GM18517 (cell line): ENCODE measurements at regions not wholly inside any gene's neighbourhood (a gene's known extent, or its start where the extent isn't known, plus 50 kb on each side); places are given as distances from the start of the nearest gene placed in this dataset.
"Not testable (repeated sequence)": the region's sequence is repeated elsewhere in the genome, so short reads cannot be mapped to it uniquely, and the experiment has no call there.

ENCODE experiments used
- ATAC-seq: cut with Tn5 transposase; IDR thresholded peaks from one replicate; pipeline ENCODE4 v1.9.1; 2021; ENCODE audit warnings: mild to moderate bottlenecking, moderate library complexity; ENCODE audit not compliant: unreplicated experiment

DNA sequence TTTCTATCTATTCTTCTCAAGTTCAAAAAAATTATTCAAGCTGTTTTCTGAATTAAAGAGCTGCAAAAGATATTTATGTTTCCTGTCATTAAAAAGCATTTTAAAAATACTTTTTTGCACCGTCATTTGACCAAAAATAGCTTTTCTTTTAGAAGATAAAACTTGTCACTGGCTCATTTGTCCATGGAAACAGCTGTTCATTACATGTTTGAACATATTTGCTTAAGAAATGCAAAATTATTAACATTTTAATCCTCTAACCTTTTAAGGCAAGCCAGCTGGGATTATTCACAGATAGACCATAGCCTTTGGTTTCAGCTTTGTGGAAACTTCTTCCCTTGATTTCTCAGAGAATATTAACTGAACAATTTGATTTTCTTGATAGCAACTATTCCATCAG is 393.9 kb downstream of the TUSC1 start:
- ATAC-seq: no peak

DNA sequence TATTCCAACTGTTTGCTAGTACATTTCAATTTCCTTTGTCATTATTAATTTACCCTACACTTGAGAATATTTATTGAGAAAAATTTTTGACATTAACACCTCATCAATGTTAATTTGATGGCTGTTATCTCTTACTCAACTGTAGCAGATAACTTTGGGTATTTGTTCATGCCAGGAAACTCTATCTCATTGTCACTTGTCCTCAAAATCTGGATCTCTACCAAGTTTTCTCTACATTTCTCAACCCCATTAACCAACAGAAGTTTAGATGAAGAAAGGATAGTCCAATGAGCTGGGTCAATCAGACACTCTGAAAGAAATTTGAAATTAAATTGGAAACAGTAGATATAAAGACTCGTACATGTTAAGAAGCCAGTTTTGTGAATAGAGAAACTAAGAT is 395.3 kb downstream of the TUSC1 start:
- no peak for ATAC-seq

DNA sequence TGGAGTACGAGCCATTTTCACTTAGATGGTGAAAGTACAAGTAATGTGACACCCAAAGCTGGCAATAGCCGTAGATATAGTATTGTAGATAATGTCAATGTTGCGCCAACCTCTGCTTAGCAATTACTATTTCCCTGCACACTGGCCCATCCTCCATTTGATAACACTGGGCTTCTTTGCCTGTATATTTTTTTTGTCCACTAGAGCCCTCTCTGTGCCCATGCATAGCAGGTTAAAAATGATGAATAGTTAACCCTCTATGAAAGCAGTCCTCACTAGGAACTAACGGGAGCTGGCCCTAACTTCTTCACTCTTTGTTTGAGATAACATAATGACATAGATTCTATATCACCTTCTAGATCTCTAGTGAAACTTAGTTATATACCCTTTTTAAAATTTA is 416.8 kb downstream of the TUSC1 start:
- no peak for ATAC-seq

DNA sequence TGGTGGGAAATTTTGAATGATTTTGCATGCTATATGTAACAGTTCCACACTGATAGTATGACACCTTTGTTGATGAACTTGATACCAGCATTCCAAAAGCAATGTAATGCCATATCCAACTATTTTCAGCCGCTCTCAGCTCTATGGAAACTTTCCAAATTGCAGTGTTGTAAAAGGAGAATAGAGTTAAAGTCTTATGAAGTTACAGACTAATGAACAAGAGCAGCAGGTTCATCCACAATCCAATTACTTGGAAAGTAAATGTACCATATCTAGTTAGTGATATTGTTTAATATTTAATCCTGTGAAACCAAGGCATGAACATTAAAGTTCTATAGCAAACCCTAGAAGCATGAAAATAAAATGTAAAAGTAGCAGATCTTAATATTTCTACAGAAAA is 418.2 kb downstream of the TUSC1 start:
- no peak for ATAC-seq

DNA sequence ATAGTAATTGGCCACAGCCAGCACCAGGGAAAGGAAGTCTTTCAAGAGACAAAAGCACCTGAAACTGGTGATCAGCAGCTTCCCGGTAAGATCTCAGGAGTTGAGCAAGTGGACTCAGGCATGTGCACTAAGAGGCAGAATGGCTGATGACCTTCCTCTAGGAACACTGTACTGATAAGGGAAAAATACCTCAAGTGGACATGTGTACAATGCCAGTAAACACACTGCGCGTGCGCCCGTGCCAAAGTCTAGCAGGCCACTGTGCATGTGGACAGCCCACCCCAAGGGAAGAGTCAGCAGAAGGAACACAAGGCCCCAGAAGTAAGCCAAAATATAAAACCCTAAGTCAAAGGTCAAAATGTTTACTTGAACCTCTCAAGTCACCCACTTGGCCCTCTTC is 423.0 kb downstream of the TUSC1 start:
- no peak for ATAC-seq

DNA sequence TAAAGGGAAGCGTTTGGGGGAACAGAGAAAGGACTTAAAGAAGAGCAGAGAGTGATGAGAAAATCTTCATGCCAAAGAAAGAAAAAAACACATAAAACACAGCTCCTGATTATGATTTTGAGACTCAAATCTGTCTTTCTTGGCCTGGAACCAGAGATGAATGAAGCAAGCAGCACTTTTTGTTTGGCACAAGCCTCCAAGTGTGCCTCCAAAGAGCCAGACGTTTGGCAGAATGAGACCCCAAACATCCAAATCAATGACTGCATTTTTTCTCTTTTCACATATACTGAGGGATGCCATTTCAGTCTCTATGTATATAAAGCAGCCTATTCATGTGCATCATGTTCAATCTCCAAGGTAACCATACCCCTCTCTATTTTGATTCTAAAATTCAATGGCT is 424.2 kb downstream of the TUSC1 start:
- ATAC-seq: no peak

DNA sequence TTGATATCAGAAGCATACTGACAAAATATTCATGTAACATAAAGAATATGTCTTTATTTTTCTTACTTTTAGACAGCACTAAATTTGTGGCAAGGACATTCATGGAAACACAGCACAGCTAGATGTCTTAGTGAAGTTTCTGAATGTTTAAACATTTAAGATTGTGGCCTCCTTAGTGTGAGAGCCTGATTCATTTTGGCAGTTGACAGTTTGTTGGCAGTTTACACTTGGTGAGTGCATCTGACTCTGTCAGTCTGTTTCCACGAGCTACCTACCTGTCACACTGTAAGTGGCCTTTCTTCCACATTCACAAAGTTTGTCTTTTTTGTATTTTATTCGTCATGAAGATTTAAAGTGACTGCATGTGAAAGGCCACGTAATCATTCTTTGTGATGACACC is 436.8 kb downstream of the TUSC1 start:
- no peak for ATAC-seq

DNA sequence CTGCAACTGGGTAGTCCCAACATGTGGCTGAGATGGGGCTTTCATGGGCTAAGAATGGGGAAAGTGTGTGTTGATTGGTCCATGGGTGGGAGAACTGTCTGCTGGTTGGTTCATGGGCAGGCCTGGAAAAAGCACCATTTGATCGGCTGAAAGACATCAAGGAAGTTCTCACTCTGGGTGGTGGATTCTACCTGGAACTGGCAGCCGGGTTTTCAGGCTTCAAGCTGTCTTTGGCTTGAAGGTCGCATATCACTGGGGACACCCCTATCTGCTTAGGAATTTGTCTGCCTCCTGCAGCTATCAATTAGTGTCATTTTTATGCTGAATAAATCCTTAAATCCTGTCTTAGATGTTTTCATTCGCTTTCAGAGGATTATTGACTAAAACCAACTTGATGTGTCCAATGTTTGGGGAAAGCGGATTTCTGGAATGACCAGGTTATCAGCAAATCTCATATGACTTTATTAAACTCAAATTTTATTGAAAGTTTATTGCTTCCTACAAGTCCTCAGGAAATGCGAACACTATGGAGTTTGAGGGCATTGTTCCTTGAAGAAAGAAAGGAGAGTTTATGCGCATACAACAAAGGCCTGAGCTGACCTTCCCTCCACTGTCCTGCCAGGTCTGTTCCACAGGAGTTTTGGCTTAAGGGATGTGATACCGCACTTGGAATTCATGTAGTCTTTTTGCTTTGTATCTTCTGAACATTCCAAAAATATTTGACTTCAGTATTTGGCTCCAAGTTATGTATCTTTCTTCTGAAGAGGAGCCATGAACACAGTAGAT is 451.1 kb downstream of the TUSC1 start:
- ATAC-seq: no peak

DNA sequence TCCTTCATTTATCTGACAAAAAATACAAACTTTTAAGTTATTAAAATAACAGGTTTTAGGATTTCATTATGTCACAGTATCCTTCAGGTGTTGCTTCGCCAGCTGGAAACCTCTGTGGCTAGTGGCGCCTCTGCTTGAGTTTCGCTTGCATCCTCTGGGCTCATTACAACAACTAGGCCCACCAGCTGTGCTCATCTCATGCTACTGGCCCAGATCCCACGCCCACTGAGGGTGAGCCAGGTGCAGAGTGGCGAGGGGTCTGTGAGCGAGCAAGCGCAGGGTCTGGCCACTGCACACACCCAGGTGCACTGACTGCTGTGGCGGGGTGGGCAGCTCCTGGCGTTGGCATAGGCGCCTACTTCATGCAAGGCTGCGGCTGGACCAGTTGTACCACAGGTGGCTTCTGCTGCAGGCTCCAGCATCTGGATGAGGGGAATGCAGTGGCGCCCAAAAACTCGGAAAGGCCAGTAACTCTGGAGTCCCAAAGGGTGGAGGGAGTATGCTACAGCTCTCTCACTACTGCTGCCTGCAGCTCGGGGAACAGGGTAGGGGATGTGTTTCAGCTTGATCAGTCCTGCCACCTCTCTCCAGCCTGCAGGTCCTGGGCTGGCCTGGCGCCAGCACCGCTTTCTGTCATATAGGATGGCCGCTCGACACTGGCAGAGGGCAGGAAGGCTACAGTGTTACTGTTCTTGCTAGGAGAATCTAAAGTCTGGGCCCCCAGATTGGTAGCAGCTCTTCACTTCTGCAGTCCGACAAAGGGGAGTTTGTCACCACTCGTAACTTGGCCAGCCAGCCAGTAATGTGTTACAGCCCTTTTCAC is 452.1 kb downstream of the TUSC1 start:
- ATAC-seq: no peak

DNA sequence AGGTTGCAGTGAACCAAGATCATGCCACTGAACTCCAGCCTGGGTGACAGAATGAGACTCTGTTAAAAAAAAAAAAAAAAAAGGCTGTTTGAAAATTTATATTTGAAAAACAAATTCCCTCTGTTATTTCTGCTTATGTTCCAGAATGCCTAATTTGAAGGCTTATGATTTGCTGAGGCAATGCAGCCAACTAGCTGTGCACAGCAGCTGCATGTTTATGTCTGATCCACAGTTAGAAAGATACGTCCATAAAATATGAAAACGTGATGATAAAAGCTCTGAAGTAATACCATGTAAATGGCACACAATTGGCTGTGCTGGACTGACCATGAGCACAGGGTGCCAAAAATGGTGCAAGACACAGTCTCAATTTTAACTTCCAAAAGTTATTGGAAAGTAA is 453.2 kb downstream of the TUSC1 start:
- ATAC-seq: no peak

DNA sequence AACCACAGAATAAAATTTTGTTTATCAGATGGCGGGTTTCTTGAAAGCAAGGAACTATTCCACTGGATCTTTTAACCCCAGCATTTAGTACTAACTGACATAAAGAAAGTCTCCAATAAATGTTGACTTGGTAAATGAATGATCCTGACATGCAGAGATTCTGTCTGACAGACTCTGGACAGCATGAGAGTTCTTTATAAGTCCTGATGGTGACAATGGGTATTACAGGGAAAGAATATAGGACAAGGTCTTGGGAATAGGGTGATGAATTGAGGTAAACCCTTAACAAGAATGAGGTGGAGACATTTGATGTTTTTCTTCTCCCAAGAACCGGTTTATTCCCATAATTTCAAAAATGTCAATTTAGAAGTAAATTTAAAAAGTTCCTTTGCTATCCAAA is 453.9 kb downstream of the TUSC1 start:
- ATAC-seq: no peak

DNA sequence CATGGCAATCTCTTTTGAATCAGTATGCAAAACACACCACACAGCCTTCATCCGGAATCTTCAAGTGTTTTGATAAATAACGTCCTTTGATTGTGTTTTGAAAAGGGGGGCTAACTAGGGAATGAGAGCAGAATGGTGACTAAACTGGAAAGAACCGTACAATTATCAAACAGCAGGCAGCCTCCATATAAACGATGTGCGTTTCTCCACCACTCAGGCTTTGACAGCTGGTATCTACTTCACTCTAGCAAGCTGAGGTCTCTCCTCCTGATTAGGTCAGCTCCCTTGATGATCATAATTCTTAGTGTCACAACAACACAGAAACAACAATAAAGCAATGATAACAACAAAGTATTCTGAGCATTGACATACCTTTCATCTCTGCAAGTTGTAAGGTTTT is 465.9 kb downstream of the TUSC1 start:
- ATAC-seq: no peak

DNA sequence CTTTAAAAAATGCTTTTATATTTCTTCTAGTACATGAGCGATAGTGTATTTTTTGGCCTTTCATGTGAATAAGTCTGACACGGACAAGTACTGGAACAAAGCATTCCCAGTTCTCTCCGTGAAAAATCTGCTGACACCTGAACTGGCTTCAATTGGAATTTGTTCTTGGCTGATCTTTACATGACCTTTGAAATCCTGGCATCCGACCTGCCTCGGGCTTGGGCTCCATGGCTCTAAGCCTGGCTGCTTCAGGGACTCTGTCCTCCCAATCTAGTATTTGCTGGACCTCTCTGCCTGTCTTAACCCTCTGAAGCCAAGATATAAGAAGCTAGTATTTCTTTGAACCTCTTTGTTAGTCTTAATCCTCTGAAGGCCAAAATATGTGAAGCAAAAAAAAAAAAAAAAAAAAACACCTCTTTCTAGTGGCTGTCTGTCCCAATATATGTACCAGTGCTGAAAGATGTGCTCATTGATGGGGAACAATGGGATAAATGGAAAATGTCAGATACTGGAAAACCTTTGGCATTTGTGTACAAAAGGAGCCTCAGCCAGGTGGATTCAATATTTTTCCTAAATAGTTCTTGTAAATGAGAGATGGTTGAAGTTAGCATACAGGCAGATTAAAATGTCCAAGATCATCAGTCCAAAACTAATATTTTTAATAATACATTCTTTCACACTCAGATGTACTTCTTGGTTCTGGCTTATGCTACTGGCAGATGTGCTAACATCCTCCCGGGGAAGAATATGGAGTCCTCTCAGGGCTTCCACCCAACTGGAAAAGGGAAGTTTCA is 470.6 kb downstream of the TUSC1 start:
- ATAC-seq: no peak

DNA sequence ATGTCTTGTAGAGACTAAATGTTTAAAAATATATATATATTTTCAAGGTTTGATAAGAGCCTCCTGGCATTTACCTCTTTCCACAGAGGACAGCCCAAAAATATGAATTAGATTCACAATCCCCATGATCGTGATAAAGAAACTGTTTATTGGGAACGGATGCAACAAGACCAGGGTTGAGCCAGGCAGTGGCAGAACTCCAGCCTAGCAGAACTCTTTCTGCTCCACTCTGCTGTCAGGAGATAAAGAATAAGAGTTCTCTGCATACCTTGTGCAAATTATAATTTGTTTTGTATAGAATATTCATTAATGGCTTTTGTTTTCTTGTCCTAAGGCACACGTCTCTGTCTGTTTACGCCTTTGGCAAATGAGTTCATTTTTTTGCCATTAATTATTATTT is 472.2 kb downstream of the TUSC1 start:
- no peak for ATAC-seq

DNA sequence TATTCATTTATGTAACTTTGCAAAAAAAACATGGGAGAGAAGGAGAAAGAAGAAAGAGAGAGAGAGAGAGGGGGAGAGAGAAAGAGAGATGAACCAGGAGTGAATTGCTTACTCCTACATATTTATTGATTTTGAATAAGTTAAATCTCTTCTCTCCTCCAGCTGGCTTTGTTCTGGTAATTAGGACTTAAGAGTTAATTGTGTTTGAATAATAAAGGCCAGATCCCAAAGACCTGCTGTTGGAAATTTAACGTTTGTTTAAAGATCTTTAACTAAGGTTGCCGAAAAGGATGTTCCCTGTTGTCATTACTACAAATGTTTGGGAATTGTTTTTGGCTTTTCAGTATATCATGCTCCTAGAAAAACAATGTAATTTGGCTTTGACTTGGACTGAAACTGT is 473.0 kb downstream of the TUSC1 start:
- ATAC-seq: no peak

DNA sequence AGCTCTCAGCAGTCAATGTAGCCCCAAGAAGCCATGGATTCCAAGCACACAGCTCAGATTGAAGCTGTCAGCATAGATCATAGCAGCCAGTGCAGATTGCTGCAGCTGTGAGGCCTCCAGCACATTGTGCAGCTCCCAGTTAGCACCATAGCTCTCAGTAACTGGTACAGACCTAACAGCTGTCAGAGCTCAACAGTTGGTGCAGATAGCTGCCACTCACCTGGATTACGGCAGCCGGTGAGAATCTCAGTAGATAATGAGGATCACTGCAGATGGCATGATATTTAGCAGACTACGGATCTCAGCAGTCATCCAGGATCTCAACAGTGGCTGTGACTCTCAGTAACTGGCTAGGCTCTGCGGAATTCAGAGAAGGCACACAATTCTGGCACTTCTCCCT is 500.4 kb downstream of the TUSC1 start:
- ATAC-seq: no peak

DNA sequence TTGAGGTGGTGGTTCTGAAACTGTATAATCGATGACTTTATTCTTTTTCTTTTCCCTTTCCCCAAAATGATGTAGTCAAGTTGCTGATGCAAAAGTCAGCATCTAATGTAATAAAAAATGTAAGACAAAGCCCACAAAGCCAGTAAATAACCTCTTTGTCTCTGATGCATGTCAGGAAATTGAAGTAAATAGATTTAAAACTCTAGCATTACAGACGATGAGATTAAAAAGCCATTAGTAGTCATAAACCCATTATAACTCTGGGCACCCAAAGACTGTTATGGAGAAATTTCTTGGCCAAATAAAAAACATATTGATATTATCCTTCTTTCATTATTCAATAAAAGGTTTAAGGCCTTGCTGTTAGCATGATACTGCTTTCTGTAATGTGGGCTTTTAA is 548.7 kb downstream of the TUSC1 start:
- no peak for ATAC-seq

DNA sequence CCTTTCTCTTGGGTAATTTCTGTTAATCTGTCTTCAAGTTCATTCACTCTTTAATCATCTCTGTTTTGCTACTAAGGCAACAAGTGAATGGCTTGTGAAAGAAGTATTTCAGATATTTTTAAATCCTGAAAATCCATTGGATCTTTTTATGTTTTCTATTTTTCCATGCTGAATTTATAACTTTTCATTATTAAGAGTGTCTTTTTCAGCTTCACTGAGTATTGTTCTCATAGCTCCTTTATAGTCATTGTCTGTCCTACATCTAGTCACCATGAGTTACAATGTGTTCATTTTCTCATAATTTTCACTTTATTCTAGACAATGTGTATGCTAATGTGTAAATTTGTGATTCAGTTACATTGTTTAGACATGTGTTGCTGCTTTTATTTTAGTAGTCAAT is 556.4 kb downstream of the TUSC1 start:
- no peak for ATAC-seq

DNA sequence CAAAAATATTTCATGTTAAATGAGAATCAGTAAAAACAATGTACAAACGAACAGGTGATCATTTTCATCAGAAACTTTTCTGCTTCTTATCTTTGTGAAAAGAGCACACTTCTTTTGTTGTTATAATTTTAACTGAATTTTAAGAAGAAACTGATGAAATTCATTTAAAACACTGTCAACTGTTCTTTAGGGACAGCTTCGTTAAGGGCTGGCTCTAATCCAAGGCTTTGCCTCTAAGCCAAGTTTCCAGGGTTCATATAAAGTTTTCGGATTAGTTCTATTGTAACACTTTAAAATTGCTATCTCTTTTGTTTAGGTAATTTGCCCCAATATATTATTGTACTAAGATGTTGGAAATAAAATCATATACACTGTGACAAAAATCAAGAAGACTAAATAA is 559.2 kb downstream of the TUSC1 start:
- no peak for ATAC-seq

DNA sequence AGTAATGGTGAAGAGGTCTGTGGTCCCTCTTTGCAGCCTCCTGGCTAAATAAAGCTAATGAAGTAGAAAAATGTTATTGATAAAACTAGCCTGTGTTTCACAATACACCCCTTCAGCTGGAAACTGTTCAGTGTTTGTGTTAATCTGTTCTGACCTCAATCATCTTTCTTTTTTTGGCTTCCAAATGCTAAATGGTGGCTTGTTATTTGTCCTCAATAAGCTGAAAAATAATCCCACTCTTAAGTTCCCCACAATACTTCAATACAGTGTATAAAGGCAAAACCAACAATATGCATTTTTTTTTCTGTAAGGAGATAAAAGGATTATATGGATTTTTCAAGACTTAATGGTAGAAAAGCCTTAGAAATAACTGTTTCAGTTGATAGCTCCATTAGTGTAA is 560.5 kb downstream of the TUSC1 start:
- ATAC-seq: no peak

DNA sequence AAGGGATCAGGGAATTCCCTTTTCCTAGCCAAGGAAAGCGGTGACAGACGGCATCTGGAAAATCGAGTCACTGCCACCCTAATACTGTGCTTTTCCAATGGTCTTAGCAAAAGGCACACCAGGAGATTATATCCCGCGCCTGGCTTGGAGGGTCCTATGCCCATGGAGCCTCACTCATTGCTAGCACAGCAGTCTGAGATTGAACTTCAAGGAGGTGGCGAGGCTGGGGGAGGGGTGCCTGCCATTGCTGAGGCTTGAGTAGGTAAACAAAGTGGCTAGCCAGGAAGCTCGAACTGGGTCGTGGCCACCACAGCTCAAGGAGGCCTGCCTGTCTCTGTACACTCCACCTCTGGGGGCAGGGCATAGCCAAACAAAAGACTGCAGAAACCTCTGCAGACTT is 556.5 kb upstream of the IZUMO3 start:
- not testable (repeated sequence) for ATAC-seq

DNA sequence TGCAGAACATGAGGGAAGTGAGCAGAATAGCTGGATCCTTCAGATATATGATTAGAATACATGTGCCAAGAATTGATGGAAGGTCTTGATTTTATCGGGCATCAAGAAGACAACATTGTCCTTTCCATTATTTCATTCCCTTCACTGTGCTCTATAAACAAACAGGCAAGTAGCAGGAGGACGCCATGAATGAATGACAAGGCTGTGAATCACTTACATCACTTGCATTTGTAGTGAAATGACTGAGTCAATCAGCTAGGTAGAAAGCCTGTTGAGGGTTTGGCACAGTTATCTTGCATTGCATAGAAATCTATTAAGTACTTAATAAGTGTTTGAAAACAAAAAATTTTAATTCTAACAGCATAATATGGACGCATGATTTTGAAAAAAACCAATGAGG is 548.8 kb upstream of the IZUMO3 start:
- ATAC-seq: no peak
